ENCODE measurements at regions not wholly inside any gene's neighbourhood (a gene's known extent, or its start where the extent isn't known, plus 50 kb on each side); places are given as distances from the start of the nearest gene placed in this dataset.

- TF ChIP-seq REST (IDR thresholded peaks at IDR 0.05) (no peak), FOXA2 (IDR thresholded peaks at IDR 0.05) (no peak), TAF1 (conservative IDR thresholded peaks at IDR 0.05) (no peak), JUND (IDR thresholded peaks at IDR 0.05) (no peak), HNF4A (conservative IDR thresholded peaks at IDR 0.05) (no peak), SP1 (IDR thresholded peaks at IDR 0.05) (no peak)
Measured at GRCh38 chr5:129377504-129377903, 82.6 kb upstream of the ADAMTS19 start (continued).

GRCh38 chr5:129378961-129379360 lies 81.1 kb upstream of the ADAMTS19 start:
- Histone ChIP-seq H3K27ac (ENCODE audit: low read depth in 1 of 2, low read length in 2 of 2) (no peak overlapping the region), H3K9ac (ENCODE audit: low read depth in 1 of 2, low read length in 2 of 2) (no peak overlapping the region), H3K4me3 (ENCODE audit: low read depth in 1 of 3, low read length in 3 of 3) (no peak overlapping the region), H3K36me3 (ENCODE audit: control insufficient read depth in 4 of 4, insufficient read depth in 3 of 4, low read depth in 1 of 4, low read length in 3 of 4) (no peaks in the 10 kb centered on the region), H3K9me3 (ENCODE audit: control insufficient read depth in 4 of 4, low read length in 3 of 4) (no peaks in the 10 kb centered on the region), H3K27me3 (ENCODE audit: control insufficient read depth in 4 of 4, insufficient read depth in 4 of 4, low read length in 3 of 4) (no peaks in the 10 kb centered on the region), H3K4me1 (ENCODE audit: control insufficient read depth in 4 of 4, insufficient read depth in 4 of 4, low read length in 3 of 4) (peaks cover 0 to 4% (median 0%) of the 10 kb centered on the region in 4 donors)
- TF ChIP-seq FOXA1 (IDR thresholded peaks at IDR 0.05) (no peak), TAF1 (conservative IDR thresholded peaks at IDR 0.05) (no peak), ZBTB33 (IDR thresholded peaks at IDR 0.05) (no peak), MAX (IDR thresholded peaks at IDR 0.05) (no peak), YY1 (IDR thresholded peaks at IDR 0.05) (no peak)
- WGBS, result 78% methylated on average over 2 of the region's 2 CpGs
- DNase-seq (ENCODE audit: low spot score), result no peak

- WGBS, result 77% methylated on average over 4 of the region's 4 CpGs
- no peak for TF ChIP-seq CTCF (IDR thresholded peaks at IDR 0.05; ENCODE audit: low read depth, low read length, missing input control)
- no peak for DNase-seq (ENCODE audit: low spot score)
Measured at GRCh38 chr5:129379406-129379805, 80.7 kb upstream of the ADAMTS19 start.

More at GRCh38 chr5:129379406-129379805, 80.7 kb upstream of the ADAMTS19 start:
- H3K27ac ChIP-seq (ENCODE audit: low read depth in 1 of 2, low read length in 2 of 2), result no peak overlapping the region
- H3K4me1 ChIP-seq (ENCODE audit: control insufficient read depth in 4 of 4, insufficient read depth in 4 of 4, low read length in 3 of 4), result peaks cover 0 to 4% (median 0%) of the 10 kb centered on the region in 4 donors
- no peaks in the 10 kb centered on the region for H3K36me3 ChIP-seq (ENCODE audit: control insufficient read depth in 4 of 4, insufficient read depth in 3 of 4, low read depth in 1 of 4, low read length in 3 of 4)
- H3K4me3 ChIP-seq (ENCODE audit: low read depth in 1 of 3, low read length in 3 of 3), result no peak overlapping the region
- no peaks in the 10 kb centered on the region for H3K27me3 ChIP-seq (ENCODE audit: control insufficient read depth in 4 of 4, insufficient read depth in 4 of 4, low read length in 3 of 4)
- H3K9ac ChIP-seq (ENCODE audit: low read depth in 1 of 2, low read length in 2 of 2), result no peak overlapping the region
- H3K9me3 ChIP-seq (ENCODE audit: control insufficient read depth in 4 of 4, low read length in 3 of 4), result no peaks in the 10 kb centered on the region
